ENCODE measurements at regions not wholly inside any gene's neighbourhood (a gene's known extent, or its start where the extent isn't known, plus 50 kb on each side); places are given as distances from the start of the nearest gene placed in this dataset.

- TF ChIP-seq, protein P1, sequence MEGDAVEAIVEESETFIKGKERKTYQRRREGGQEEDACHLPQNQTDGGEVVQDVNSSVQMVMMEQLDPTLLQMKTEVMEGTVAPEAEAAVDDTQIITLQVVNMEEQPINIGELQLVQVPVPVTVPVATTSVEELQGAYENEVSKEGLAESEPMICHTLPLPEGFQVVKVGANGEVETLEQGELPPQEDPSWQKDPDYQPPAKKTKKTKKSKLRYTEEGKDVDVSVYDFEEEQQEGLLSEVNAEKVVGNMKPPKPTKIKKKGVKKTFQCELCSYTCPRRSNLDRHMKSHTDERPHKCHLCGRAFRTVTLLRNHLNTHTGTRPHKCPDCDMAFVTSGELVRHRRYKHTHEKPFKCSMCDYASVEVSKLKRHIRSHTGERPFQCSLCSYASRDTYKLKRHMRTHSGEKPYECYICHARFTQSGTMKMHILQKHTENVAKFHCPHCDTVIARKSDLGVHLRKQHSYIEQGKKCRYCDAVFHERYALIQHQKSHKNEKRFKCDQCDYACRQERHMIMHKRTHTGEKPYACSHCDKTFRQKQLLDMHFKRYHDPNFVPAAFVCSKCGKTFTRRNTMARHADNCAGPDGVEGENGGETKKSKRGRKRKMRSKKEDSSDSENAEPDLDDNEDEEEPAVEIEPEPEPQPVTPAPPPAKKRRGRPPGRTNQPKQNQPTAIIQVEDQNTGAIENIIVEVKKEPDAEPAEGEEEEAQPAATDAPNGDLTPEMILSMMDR (IDR thresholded peaks at IDR 0.05; ENCODE audit: poor library complexity), result no peak
- no peak for TF ChIP-seq EZH2phosphoT487 (IDR thresholded peaks at IDR 0.05; ENCODE audit: low read depth, severe bottlenecking, unreplicated experiment)
Observed at GRCh38 chr2:235278771-235279355, 215.0 kb upstream of the AGAP1 start.

Measured in hepatocyte (in vitro differentiated cells).